Fibroblast of lung (primary cell): ENCODE measurements at regions not wholly inside any gene's neighbourhood (a gene's known extent, or its start where the extent isn't known, plus 50 kb on each side); places are given as distances from the start of the nearest gene placed in this dataset.

ENCODE experiments used
- CTCF ChIP-seq, 2 donors: IDR thresholded peaks in 1 of 2; conservative IDR thresholded peaks in 1 of 2; 1 replicate in 1 of 2; 2 replicates in 1 of 2; pipeline ENCODE4 v1.5.1; 2011 to 2012; ENCODE audit warnings: low read length in 2 of 2, control low read depth in 1 of 2, inconsistent platforms in 1 of 2, low read depth in 1 of 2, mild to moderate bottlenecking in 1 of 2
- EZH2 ChIP-seq: IDR thresholded peaks from 2 replicates; pipeline ENCODE4 v1.5.1; 2012; ENCODE audit warnings: low read length, control low read depth, mild to moderate bottlenecking; ENCODE audit errors: missing control alignments

GRCh38 chr3:84835366-84835765 lies 123.4 kb upstream of the CADM2 start:
- TF ChIP-seq CTCF (conservative IDR thresholded peaks at IDR 0.05 in 1 of 2, IDR thresholded peaks at IDR 0.05 in 1 of 2; ENCODE audit: low read depth in 1 of 2, low read length in 2 of 2) (no peak), EZH2 (no peak)
